NK-92 treated with Interleukin-12 subunit alpha and Interleukin-12 subunit beta, amount 100 ng/mL, for 24 hours (cell line): ENCODE measurements at regions not wholly inside any gene's neighbourhood (a gene's known extent, or its start where the extent isn't known, plus 50 kb on each side); places are given as distances from the start of the nearest gene placed in this dataset.
A peak's percentile ranks its signal among the peaks of the same experiment; 100 is the strongest.
"Not testable (repeated sequence)": the region's sequence is repeated elsewhere in the genome, so short reads cannot be mapped to it uniquely, and the experiment has no call there.

Experiments used
- DNase-seq: peaks from one replicate; lab custom pipeline; 2025; lab: John Stamatoyannopoulos, UW

- no peak for DNase-seq
These were observed 409.3 kb downstream of the AGTPBP1 start for GRCh38 chr9:85332487-85332886.

- DNase-seq = no peak
These were observed 410.1 kb downstream of the AGTPBP1 start for GRCh38 chr9:85331626-85332025.

GRCh38 chr9:85322592-85322991 lies 419.2 kb downstream of the AGTPBP1 start:
- no peak for DNase-seq

GRCh38 chr9:85321561-85321960 lies 420.2 kb downstream of the AGTPBP1 start:
- no peak for DNase-seq

GRCh38 chr9:85319936-85320656 lies 421.7 kb downstream of the AGTPBP1 start:
- DNase-seq = no peak

- not testable (repeated sequence) for DNase-seq
These were observed 426.2 kb downstream of the AGTPBP1 start for GRCh38 chr9:85315535-85315934.

GRCh38 chr9:85310573-85310972 lies 431.2 kb downstream of the AGTPBP1 start:
- DNase-seq = peak; percentile 29

- no peak for DNase-seq
These were observed 438.0 kb downstream of the AGTPBP1 start for GRCh38 chr9:85303757-85304134.

GRCh38 chr9:85302938-85303756 lies 438.6 kb downstream of the AGTPBP1 start:
- DNase-seq = no peak

GRCh38 chr9:85298499-85298898 lies 443.3 kb downstream of the AGTPBP1 start:
- DNase-seq = no peak

GRCh38 chr9:85295244-85295643 lies 446.5 kb downstream of the AGTPBP1 start:
- not testable (repeated sequence) for DNase-seq

- no peak for DNase-seq
These were observed 449.5 kb downstream of the AGTPBP1 start for GRCh38 chr9:85292261-85292660.

GRCh38 chr9:85291266-85291665 lies 450.5 kb downstream of the AGTPBP1 start:
- no peak for DNase-seq

- DNase-seq = peak; percentile 2
These were observed 451.7 kb downstream of the AGTPBP1 start for GRCh38 chr9:85290019-85290418.

- DNase-seq = no peak
These were observed 452.6 kb downstream of the AGTPBP1 start for GRCh38 chr9:85289142-85289541.

GRCh38 chr9:85283421-85283820 lies 458.3 kb downstream of the AGTPBP1 start:
- DNase-seq = no peak

GRCh38 chr9:85278769-85279168 lies 463.0 kb downstream of the AGTPBP1 start:
- DNase-seq = no peak

- no peak for DNase-seq
These were observed 465.0 kb downstream of the AGTPBP1 start for GRCh38 chr9:85276741-85277140.

GRCh38 chr9:85269811-85270210 lies 471.9 kb downstream of the AGTPBP1 start:
- DNase-seq = no peak

GRCh38 chr9:85268131-85268530 lies 473.6 kb downstream of the AGTPBP1 start:
- DNase-seq = no peak

- no peak for DNase-seq
These were observed 477.1 kb downstream of the AGTPBP1 start for GRCh38 chr9:85264695-85265094.

GRCh38 chr9:85263288-85263687 lies 478.5 kb downstream of the AGTPBP1 start:
- no peak for DNase-seq

- DNase-seq = no peak
These were observed 479.4 kb downstream of the AGTPBP1 start for GRCh38 chr9:85262333-85262732.
